DND-41 (cell line): ENCODE measurements at regions not wholly inside any gene's neighbourhood (a gene's known extent, or its start where the extent isn't known, plus 50 kb on each side); places are given as distances from the start of the nearest gene placed in this dataset.

ENCODE experiments used
- CTCF ChIP-seq: IDR thresholded peaks from 2 replicates; pipeline ENCODE4 v1.5.1; 2012; ENCODE audit warnings: borderline replicate concordance, low read length, moderate library complexity, mild to moderate bottlenecking; ENCODE audit not compliant: poor library complexity, severe bottlenecking; ENCODE audit errors: extremely low read depth
- EZH2 ChIP-seq: IDR thresholded peaks from 3 replicates; pipeline ENCODE4 v1.6.1; 2012; ENCODE audit warnings: borderline replicate concordance, low read depth, mild to moderate bottlenecking, moderate library complexity, low read length, inconsistent platforms; ENCODE audit not compliant: severe bottlenecking

DNA sequence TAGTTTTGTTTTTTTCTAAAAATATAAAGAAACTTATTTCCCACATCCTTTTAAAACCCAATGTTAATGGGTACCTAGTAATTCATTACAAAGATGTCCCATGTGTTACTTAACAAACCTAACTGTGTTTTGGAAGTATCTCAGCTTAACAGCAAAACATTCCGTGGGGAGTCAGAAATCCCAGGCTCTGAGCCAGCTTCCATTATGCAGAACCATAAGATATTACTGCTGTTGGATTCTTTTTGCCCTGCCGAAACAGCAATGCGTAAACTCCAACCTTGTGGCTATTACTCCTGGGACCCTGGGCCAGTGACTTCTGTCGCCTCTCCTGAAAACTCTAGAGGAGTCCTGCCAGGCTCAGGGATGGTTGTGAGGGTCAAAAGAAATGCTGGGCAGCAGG, 174.1 kb downstream of the UXS1 start:
- TF ChIP-seq CTCF (no peak), EZH2 (no peak)
